Stimulated activated CD4-positive, alpha-beta T cell treated with anti-CD3 and anti-CD28 coated beads, Interleukin-15, amount 100 ng/mL, for 1 hour (primary cell): ENCODE measurements at regions not wholly inside any gene's neighbourhood (a gene's known extent, or its start where the extent isn't known, plus 50 kb on each side); places are given as distances from the start of the nearest gene placed in this dataset.

Experiments used
- DNase-seq, 2 donors: peaks; one replicate each; pipeline ENCODE4 v3.0.0-alpha.2; 2020; ENCODE audit warnings: low read depth in 1 of 2, low spot score in 1 of 2

- no peak for DNase-seq
Observed at GRCh38 chr9:16223074-16223871, 647.2 kb downstream of the BNC2 start.

GRCh38 chr9:16230731-16231130, 639.7 kb downstream of the BNC2 start:
- DNase-seq, result no peak

- no peak for DNase-seq
Observed at GRCh38 chr9:16236311-16236710, 634.2 kb downstream of the BNC2 start.

GRCh38 chr9:16236882-16237281, 633.6 kb downstream of the BNC2 start:
- no peak for DNase-seq

- DNase-seq, result no peak
Observed at GRCh38 chr9:16238623-16239138, 631.8 kb downstream of the BNC2 start.

- no peak for DNase-seq
Observed at GRCh38 chr9:16241231-16241630, 629.2 kb downstream of the BNC2 start.

GRCh38 chr9:16243798-16244197, 626.7 kb downstream of the BNC2 start:
- DNase-seq, result no peak

GRCh38 chr9:16245756-16246440, 624.6 kb downstream of the BNC2 start:
- DNase-seq, result no peak

GRCh38 chr9:16246785-16247184, 623.7 kb downstream of the BNC2 start:
- no peak for DNase-seq

- DNase-seq, result no peak
Observed at GRCh38 chr9:16247188-16247875, 623.1 kb downstream of the BNC2 start.

GRCh38 chr9:16248822-16249221, 621.6 kb downstream of the BNC2 start:
- no peak for DNase-seq

GRCh38 chr9:16252616-16253015, 617.9 kb downstream of the BNC2 start:
- DNase-seq, result no peak

- no peak for DNase-seq
Observed at GRCh38 chr9:16254674-16255073, 615.8 kb downstream of the BNC2 start.

- DNase-seq, result no peak
Observed at GRCh38 chr9:16255217-16255616, 615.3 kb downstream of the BNC2 start.

GRCh38 chr9:16257604-16258003, 612.9 kb downstream of the BNC2 start:
- DNase-seq, result no peak

- DNase-seq, result no peak
Observed at GRCh38 chr9:16258191-16258590, 612.3 kb downstream of the BNC2 start.

- no peak for DNase-seq
Observed at GRCh38 chr9:16258708-16259107, 611.8 kb downstream of the BNC2 start.

- DNase-seq, result no peak
Observed at GRCh38 chr9:16262477-16263261, 607.8 kb downstream of the BNC2 start.

GRCh38 chr9:16265688-16266087, 604.8 kb downstream of the BNC2 start:
- DNase-seq, result no peak

- no peak for DNase-seq
Observed at GRCh38 chr9:16266648-16267276, 603.7 kb downstream of the BNC2 start.
